ENCODE measurements at regions not wholly inside any gene's neighbourhood (a gene's known extent, or its start where the extent isn't known, plus 50 kb on each side); places are given as distances from the start of the nearest gene placed in this dataset.

GRCh38 chr2:176764921-176765320 is 447.7 kb upstream of the HNRNPA3 start:
- Mint-ChIP-seq H3K4me1 (ENCODE audit: low read depth, unreplicated experiment) (no peaks in the 10 kb centered on the region), H3K27me3 (ENCODE audit: unreplicated experiment) (no peaks in the 10 kb centered on the region)

GRCh38 chr2:176766005-176766404 is 446.6 kb upstream of the HNRNPA3 start:
- Mint-ChIP-seq H3K9me3 (ENCODE audit: unreplicated experiment) (no peaks in the 10 kb centered on the region), H3K27me3 (ENCODE audit: unreplicated experiment) (no peaks in the 10 kb centered on the region), H3K4me3 (ENCODE audit: unreplicated experiment) (no peak overlapping the region), H3K36me3 (ENCODE audit: unreplicated experiment) (no peaks in the 10 kb centered on the region), H3K27ac (ENCODE audit: unreplicated experiment) (no peak overlapping the region), H3K4me1 (ENCODE audit: low read depth, unreplicated experiment) (no peaks in the 10 kb centered on the region)
- no peak for DNase-seq
- no peak for TF ChIP-seq CTCF (IDR thresholded peaks at IDR 0.05; ENCODE audit: partially characterized antibody, unreplicated experiment)

More at GRCh38 chr2:176764921-176765320, 447.7 kb upstream of the HNRNPA3 start:
- no peak for DNase-seq
- no peaks in the 10 kb centered on the region for H3K9me3 Mint-ChIP-seq (ENCODE audit: unreplicated experiment)
- no peak overlapping the region for H3K27ac Mint-ChIP-seq (ENCODE audit: unreplicated experiment)
- TF ChIP-seq CTCF (IDR thresholded peaks at IDR 0.05; ENCODE audit: partially characterized antibody, unreplicated experiment): no peak
- H3K4me3 Mint-ChIP-seq (ENCODE audit: unreplicated experiment): no peak overlapping the region
- no peaks in the 10 kb centered on the region for H3K36me3 Mint-ChIP-seq (ENCODE audit: unreplicated experiment)

GRCh38 chr2:176768185-176768584 is 444.4 kb upstream of the HNRNPA3 start:
- TF ChIP-seq CTCF (IDR thresholded peaks at IDR 0.05; ENCODE audit: partially characterized antibody, unreplicated experiment): no peak
- DNase-seq: no peak
- Mint-ChIP-seq H3K9me3 (ENCODE audit: unreplicated experiment) (peaks cover 4% of the 10 kb centered on the region), H3K27me3 (ENCODE audit: unreplicated experiment) (no peaks in the 10 kb centered on the region), H3K4me1 (ENCODE audit: low read depth, unreplicated experiment) (no peaks in the 10 kb centered on the region), H3K27ac (ENCODE audit: unreplicated experiment) (no peak overlapping the region), H3K4me3 (ENCODE audit: unreplicated experiment) (no peak overlapping the region), H3K36me3 (ENCODE audit: unreplicated experiment) (peaks cover 9% of the 10 kb centered on the region)

GRCh38 chr2:176769021-176769420 is 443.6 kb upstream of the HNRNPA3 start:
- H3K27me3 Mint-ChIP-seq (ENCODE audit: unreplicated experiment): no peaks in the 10 kb centered on the region
- no peak overlapping the region for H3K27ac Mint-ChIP-seq (ENCODE audit: unreplicated experiment)
- TF ChIP-seq CTCF (IDR thresholded peaks at IDR 0.05; ENCODE audit: partially characterized antibody, unreplicated experiment): no peak
- no peaks in the 10 kb centered on the region for H3K4me1 Mint-ChIP-seq (ENCODE audit: low read depth, unreplicated experiment)
- peaks cover 5% of the 10 kb centered on the region for H3K9me3 Mint-ChIP-seq (ENCODE audit: unreplicated experiment)
- no peak for DNase-seq
- no peak overlapping the region for H3K4me3 Mint-ChIP-seq (ENCODE audit: unreplicated experiment)
- H3K36me3 Mint-ChIP-seq (ENCODE audit: unreplicated experiment): peaks cover 17% of the 10 kb centered on the region

- no peak for TF ChIP-seq CTCF (IDR thresholded peaks at IDR 0.05; ENCODE audit: partially characterized antibody, unreplicated experiment)
- Mint-ChIP-seq H3K4me1 (ENCODE audit: low read depth, unreplicated experiment) (no peaks in the 10 kb centered on the region), H3K27ac (ENCODE audit: unreplicated experiment) (no peak overlapping the region)
Observed at GRCh38 chr2:176769499-176770370, 442.9 kb upstream of the HNRNPA3 start.

More at GRCh38 chr2:176769499-176770370, 442.9 kb upstream of the HNRNPA3 start:
- Mint-ChIP-seq H3K9me3 (ENCODE audit: unreplicated experiment) (peaks cover 5% of the 10 kb centered on the region), H3K36me3 (ENCODE audit: unreplicated experiment) (peaks cover 17% of the 10 kb centered on the region), H3K27me3 (ENCODE audit: unreplicated experiment) (no peaks in the 10 kb centered on the region), H3K4me3 (ENCODE audit: unreplicated experiment) (no peak overlapping the region)
- DNase-seq: no peak
